Mammary epithelial cell (primary cell): ENCODE measurements at regions not wholly inside any gene's neighbourhood (a gene's known extent, or its start where the extent isn't known, plus 50 kb on each side); places are given as distances from the start of the nearest gene placed in this dataset.

Experiments
- EZH2 ChIP-seq: IDR thresholded peaks from 2 replicates; pipeline ENCODE4 v1.6.1; 2012; ENCODE audit warnings: low read length, inconsistent platforms, borderline replicate concordance
- TF ChIP-seq, protein P1 (sequence below), 2 donors: IDR thresholded peaks in 1 of 2; conservative IDR thresholded peaks in 1 of 2; 2 replicates each; pipeline ENCODE4 v1.5.1; 2011 to 2012; ENCODE audit warnings: inconsistent platforms in 2 of 2, low read length in 2 of 2, mild to moderate bottlenecking in 2 of 2, control low read depth in 1 of 2, low read depth in 1 of 2; ENCODE audit not compliant: insufficient read depth in 1 of 2; ENCODE audit errors: extremely low read depth in 1 of 2

DNA sequence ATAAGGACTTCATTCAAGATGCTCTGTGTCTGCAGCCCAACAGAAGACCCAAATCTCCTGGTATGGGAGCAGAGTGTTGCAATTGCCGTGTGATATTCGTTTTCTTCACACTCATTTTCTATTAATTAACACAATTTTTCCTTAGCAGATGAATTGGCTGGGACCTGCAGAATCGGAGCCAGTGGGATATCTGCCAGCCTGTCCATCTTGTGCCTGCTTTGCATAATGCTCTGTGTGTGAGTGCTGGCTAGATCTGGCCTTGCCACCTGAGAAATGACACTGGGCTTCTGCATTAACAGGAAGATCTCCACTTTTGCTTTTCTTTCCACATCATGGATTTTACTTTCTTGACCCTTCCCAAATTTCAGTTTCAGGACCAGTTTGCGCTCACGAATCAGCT is 70.4 kb upstream of the GPR158 start:
- TF ChIP-seq, protein P1, sequence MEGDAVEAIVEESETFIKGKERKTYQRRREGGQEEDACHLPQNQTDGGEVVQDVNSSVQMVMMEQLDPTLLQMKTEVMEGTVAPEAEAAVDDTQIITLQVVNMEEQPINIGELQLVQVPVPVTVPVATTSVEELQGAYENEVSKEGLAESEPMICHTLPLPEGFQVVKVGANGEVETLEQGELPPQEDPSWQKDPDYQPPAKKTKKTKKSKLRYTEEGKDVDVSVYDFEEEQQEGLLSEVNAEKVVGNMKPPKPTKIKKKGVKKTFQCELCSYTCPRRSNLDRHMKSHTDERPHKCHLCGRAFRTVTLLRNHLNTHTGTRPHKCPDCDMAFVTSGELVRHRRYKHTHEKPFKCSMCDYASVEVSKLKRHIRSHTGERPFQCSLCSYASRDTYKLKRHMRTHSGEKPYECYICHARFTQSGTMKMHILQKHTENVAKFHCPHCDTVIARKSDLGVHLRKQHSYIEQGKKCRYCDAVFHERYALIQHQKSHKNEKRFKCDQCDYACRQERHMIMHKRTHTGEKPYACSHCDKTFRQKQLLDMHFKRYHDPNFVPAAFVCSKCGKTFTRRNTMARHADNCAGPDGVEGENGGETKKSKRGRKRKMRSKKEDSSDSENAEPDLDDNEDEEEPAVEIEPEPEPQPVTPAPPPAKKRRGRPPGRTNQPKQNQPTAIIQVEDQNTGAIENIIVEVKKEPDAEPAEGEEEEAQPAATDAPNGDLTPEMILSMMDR (conservative IDR thresholded peaks at IDR 0.05 in 1 of 2, IDR thresholded peaks at IDR 0.05 in 1 of 2; ENCODE audit: extremely low read depth in 1 of 2, insufficient read depth in 1 of 2, low read depth in 1 of 2, low read length in 2 of 2) = no peak
- TF ChIP-seq EZH2 = no peak
